Lung microvascular endothelial cell (primary cell): ENCODE measurements at regions not wholly inside any gene's neighbourhood (a gene's known extent, or its start where the extent isn't known, plus 50 kb on each side); places are given as distances from the start of the nearest gene placed in this dataset.

Experiments
- DNase-seq, 2 donors: peaks; one replicate each; pipeline versions ENCODE4 v3.0.0 to v3.0.0-alpha.2; 2010; ENCODE audit warnings: low read depth in 2 of 2

DNA sequence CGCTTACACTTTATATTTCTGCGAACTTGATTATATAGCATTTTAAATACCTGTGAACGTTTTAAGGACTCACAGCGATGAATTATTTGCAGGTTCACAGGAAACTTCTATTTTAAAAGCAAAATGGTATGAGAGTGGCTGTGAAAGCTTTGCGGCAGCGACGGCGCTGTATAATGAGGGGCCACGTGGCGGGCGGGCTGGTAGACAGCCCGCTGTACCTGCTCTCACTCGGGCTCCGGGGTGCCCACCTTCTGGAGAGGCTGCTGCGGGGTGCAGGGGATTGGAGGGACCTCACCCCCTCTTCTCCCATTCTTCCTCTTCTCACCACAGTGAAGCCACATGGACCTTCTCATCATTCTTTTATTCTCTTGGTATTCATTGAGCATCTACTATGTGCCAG is 164.2 kb upstream of the MYL2 start:
- DNase-seq, result no peak

DNA sequence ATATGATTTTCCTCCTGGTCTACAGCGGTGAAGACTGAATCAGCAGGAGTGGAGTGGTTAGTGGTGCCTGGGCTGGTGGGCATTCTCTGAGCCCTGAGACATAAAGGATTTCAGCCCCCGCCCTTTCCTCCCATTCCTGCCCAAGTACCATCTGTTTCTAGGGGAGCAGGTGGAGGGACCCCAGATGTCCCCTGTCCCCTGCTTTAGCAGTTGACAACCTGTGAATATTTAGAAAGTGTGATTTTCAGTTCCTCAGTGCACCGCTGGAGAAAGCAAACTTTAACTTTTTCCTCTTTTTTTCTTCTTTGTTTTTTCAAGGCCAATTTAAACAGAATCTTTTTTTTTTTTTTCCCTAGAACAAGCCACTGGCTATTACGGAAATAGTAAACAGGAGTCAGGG is 163.8 kb upstream of the MYL2 start:
- no peak for DNase-seq

DNA sequence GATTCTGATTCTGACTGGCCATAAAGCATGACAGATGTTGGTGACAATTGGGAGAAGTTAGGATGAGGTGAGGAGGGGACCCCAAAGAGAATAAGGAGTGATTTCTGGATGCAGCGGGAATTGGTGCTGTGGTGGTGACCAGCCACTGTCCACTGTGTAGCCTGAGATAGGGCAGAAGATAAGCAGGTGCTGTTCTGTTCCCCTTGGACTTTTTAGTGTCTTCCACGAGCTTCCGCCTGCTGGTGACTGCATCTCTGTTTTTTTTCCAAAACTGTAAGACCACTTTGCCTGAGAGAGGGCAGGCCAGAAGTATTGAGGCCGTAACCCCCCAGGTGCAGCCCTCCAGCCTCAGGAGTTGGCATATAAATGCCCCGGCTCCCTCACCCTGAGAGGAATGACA is 161.2 kb upstream of the MYL2 start:
- no peak for DNase-seq

GRCh38 chr12:111078731-111079130 is 158.4 kb upstream of the MYL2 start:
- DNase-seq, result no peak

DNA sequence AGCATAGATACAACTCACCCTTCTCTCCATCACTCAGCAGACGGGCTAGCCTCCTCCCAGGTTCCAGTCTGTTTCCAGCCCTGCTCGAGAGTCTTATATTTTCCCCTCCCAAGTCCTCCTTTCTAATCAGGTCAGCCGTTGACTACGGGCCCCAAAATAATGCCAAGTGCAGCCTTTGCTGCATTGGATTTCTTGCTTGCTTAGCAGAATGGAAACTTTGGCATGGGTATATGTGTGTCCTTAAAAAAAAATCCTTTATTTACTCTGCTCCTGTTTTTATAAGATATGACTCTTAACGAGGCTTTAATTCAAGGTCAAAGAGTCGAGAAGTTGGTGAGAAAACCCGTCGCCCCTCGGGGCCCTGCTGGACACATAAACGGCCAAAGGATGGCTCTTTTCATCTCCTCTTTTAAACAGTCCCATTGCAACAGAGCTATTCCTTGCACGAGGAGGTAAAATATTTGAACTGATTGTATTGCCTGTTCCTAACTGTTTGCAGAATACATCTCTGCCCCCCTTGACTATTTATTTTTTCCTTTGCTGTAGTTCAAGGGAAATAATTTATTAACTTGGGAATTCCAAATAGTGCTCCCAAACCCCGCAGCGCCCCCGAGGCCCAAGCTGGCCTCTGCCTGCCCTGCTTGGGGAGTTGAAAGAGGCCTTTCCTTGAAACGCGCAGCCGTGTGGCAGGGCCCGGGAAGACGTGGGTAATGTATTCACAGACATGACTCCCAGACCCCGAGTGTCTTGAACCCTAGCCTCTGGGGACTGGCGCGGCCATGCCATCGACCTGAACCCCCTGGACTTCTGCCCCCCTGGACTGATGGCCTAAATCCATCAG is 156.5 kb upstream of the MYL2 start:
- no peak for DNase-seq

DNA sequence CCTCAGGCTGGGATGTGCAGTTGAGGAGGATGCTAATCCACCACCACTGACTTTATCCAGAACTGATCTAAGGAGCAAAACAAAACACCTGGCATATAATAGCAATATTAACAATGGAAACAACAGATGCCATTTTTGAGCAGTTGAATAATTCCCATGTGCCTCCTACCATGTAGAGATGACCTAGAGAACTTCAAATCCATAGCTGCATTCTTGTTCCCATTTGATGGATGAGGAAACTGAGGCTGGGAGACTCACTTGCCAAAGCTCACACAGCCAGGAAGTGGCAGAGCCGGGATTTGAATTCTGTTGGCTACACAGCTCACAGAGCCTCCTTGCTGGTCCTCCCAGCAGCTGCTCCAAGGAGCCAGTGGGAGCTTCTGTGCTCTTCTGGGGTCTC is 155.8 kb upstream of the MYL2 start:
- DNase-seq, result no peak

DNA sequence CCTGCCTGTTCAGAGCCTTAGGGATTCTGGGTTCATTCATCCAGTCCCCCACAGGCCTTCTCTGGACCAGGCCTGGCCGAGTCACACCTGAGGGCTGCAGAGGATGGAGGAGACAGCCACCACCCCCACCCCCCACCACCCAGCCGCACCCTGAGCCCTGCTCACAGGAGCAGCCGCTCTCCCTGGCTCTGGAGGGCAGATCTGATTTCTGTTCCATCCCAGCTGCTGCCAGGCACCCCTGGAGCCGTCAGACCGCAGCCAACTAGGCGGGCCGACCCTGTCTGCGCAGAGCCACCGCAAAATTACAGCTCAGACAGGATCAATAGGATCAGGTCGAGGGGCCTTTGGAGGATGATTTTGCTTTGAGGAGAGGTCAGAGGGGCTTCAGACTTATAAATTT is 154.6 kb upstream of the MYL2 start:
- no peak for DNase-seq

DNA sequence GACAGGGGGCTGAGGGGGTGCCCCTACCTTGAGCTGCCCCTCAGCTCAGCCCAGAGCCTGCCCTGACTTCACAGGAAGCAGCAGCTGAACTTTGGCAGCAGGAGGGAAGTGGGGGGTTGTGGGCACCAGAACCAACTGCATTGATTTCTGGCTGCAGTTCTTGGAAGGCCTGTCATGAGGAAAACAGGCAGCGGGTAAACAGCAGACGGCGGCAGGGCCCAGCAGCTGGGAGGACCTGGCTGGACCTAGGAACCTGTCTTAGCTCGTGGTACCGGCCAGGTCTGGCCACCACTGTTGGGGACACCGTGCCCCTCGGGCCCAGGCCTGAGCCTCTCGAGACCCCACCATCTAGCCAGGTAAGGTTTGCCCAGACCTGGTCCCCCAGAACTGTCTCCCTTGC is 154.2 kb upstream of the MYL2 start:
- no peak for DNase-seq

- no peak for DNase-seq
Measured at GRCh38 chr12:111073370-111073769, 153.0 kb upstream of the MYL2 start.

DNA sequence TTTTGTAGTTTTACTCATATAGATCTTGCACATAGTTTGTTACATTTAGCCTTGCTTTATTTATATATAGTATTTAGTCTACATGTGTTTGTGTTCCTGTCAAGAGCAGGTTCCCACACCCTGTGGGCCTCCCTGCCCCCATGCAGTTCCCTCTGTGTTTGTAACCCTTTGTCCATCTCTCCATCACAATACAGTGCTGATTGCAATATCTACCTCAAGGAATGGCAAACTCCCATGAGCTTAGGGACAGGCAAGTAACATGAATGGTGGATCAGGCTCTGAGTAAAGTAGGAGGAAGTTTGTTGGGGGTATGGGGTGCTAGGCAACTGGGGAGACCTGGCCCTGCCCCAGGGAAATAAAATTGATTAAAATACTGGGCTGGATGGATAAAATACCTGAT is 151.9 kb upstream of the MYL2 start:
- DNase-seq, result no peak

DNA sequence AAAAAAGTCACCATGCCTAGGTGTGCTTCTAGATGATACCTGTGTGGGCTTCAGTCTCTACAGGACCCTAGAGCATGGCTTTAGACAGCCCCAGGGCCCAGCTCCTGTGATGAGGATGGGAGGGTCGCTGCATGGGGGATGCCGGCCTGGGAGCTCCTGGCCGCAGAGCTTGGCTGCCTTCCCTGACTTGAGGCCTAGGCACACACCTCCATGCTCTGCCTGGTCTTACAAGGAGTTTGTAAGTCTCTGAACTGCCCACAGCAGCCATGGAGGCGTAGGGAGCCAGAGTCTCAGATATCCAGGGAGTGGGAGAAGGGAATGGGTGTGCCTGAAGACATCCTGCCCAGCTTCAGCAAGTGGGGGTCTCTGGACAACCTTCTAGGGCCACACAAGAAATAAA is 149.5 kb upstream of the MYL2 start:
- DNase-seq, result no peak

DNA sequence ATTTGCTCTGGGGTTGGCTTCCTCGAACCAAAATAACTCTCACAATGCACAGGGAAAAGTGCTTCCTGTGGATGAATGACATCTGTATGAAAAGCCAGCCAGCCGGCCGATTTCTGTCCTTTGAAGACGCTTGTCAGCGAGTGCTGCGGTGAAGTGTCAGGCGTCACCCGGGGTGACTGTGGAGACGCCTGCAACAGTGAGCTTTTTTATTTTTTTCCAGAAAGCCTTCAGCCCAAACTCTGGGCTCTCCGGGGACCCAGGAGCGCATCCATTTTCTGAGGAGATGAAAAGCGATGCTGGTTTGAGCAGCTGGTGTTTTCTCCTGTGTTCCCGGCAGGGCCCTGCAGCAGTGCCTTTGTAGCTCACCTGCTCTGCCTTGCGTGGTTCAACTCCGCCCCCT is 147.9 kb upstream of the MYL2 start:
- no peak for DNase-seq

- no peak for DNase-seq
Measured at GRCh38 chr12:111067498-111067897, 147.1 kb upstream of the MYL2 start.

GRCh38 chr12:111066744-111067437 is 146.5 kb upstream of the MYL2 start:
- peak in 1 of 2 donors; percentile 14 for DNase-seq

- no peak for DNase-seq
Measured at GRCh38 chr12:111064982-111065381, 144.6 kb upstream of the MYL2 start.

DNA sequence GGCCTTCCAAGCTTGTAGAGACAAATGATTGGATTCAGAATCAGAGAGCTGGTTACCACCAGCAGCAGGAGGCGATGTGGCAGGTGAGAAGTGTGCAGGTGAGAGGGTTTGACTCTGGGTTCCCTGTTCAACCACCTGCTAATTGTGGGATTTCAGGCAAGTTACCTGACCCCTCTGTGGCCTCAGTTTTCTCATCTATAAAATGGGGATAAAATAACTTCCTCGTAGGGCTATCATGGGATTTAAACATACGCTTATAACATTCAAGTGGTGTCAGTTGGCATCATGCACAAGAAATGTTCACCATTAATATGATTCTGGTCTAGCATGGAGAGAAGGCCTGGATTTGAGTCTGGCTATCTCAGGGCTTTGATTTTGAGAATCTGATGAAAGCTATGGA is 143.8 kb upstream of the MYL2 start:
- no peak for DNase-seq

DNA sequence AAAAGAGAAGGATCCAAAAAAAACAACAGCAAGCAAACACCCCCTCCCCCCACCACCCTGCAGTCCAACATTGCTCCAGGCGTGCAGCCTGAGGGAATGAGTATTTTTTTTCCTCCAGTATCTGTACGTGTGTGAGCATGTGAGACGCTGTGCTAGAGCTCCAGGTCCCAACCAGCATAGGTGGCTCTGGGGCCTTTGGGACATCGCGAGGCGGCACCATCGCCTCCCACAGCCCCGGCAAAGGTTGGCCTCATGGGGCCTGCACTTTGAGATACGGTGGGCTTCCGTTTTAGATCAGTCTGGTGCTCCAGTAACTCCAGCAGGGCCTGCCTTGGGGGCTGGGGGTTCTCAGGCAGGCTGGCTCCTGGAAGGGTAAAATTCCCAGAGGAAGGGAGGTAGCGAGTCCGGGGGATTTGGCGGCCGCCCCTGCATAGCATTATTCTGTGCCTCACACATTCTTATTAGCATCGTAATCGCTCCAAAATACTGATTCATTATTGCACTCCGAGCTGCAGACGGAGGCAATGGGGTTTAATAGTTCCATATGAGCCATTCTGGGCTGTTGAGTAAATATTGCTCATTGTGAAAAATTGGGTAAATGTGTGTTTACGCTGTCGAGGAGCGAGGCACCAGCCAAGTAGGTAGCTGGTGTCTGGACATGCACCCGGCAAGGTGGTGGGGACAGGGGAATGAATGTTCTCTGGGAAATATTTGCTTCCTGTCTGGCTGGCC is 143.1 kb upstream of the MYL2 start:
- no peak for DNase-seq

DNA sequence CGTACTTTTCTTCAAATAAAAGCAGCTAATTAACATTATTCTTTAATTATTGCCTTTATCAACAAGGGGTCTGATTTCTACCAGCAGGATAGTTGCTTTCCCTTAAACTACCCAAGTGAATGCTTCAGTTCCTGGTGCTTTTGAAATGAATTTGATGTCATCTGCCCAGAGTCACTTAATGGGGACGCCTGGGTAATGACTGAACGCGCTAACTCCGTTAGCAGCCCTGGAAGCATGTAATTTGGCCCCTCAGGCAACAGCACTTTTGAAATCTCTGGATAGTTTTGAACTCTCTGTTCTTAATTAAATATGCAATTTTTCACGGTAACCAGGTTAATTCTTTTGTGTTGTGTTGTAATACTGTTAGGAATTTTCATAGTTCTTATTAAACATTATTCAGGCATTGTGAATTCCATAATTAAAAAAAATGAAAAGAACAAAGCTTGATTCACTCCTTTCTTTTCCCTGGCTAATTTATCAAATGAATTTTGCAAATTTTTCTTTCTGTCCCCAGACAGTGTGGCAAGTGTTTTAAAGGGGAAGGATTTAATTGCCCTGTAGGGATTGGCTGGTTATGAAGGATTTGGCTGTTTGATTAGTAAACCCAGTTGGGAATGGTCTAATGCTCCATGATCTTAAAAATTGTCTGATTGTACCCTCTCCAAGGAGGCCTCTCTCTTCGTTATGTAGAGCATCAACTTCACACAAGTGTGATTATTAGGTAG is 137.5 kb upstream of the MYL2 start:
- no peak for DNase-seq

DNA sequence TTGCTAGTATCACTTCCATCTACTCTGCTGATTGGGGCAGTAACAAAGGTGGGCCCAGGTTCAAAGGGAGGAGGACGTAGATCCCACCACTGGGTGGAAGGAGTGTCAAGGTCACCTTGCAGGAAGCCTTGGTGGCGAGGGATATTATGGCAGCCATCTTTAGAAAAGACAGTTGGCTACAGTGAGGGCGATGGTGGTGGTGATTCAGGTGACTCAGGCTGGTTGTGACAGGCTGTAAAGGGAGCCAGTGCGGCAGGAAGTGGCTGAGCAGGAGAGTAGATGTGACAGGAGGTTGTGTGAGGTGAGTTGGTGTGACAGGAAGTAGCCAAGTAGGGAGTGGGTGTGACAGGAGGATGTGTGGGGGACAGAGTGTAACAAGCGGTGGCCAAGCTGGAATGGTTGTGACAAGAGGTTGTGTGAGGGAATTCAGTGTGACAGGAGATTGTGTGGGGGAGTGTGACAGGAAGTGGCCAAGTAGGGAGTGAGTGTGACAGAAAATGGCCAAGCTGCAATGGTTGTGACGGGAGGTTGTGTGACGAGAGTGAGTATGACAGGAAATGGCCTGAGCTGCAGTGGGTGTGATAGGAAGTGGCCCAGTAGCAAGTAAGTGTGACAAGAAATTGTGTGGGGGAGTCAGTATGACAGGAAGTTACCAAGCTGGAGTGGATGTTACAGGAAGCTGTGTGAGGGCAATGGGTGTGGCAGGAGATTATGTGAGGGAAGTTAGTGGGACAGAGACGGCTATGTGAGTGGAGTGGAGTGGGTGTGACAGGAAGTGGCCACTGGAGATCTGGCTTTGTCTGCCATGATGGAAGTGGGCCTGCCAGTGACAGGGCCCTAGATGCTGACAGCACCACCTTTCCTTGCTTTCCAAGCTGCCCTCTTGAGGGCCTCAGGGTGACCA is 136.5 kb upstream of the MYL2 start:
- DNase-seq, result peak in 1 of 2 donors; percentile 12

- DNase-seq, result no peak
Measured at GRCh38 chr12:111055181-111055880, 135.0 kb upstream of the MYL2 start.
